MM.1S (cell line): ENCODE measurements at regions not wholly inside any gene's neighbourhood (a gene's known extent, or its start where the extent isn't known, plus 50 kb on each side); places are given as distances from the start of the nearest gene placed in this dataset.

Experiments used
- DNase-seq: peaks from one replicate; pipeline ENCODE4 v3.0.0-alpha.2; 2015
- H2AFZ ChIP-seq: fragments of 300-600 bp; sonication (generic); 2 replicates; pipeline ENCODE4 v1.6.0; 2016; ENCODE audit warnings: antibody characterized with exemption, low read length
- H3F3A ChIP-seq: fragments of 300-600 bp; sonication (generic); 2 replicates; pipeline ENCODE4 v1.6.1; 2016; ENCODE audit warnings: mild to moderate bottlenecking, antibody characterized with exemption, low read length, moderate library complexity, mixed read lengths; ENCODE audit not compliant: insufficient read depth
- H3K27ac ChIP-seq: fragments of 300-600 bp; sonication (generic); 2 replicates; pipeline ENCODE4 v1.5.1; 2016; ENCODE audit warnings: mild to moderate bottlenecking, low read length
- H3K27me3 ChIP-seq: fragments of 300-600 bp; sonication (generic); replicated peaks from 2 replicates; pipeline ENCODE4 v1.6.0; 2016; ENCODE audit warnings: low read length; ENCODE audit not compliant: insufficient read depth
- H3K36me3 ChIP-seq: fragments of 300-600 bp; sonication (generic); replicated peaks from 2 replicates; pipeline ENCODE4 v1.6.1; 2016; ENCODE audit warnings: mild to moderate bottlenecking, low read length, mixed read lengths; ENCODE audit not compliant: insufficient read depth
- H3K4me1 ChIP-seq: fragments of 300-600 bp; sonication (generic); 2 replicates; pipeline ENCODE4 v1.6.1; 2016; ENCODE audit warnings: low read length, mixed read lengths
- H3K4me2 ChIP-seq: fragments of 300-600 bp; sonication (generic); 2 replicates; pipeline ENCODE4 v1.6.0; 2016; ENCODE audit warnings: low read depth, low read length
- H3K4me3 ChIP-seq: fragments of 300-600 bp; sonication (generic); 2 replicates; pipeline ENCODE4 v1.5.1; 2016; ENCODE audit warnings: low read length, mixed read lengths
- H3K79me2 ChIP-seq: fragments of 300-600 bp; sonication (generic); 2 replicates; pipeline ENCODE4 v1.6.1; 2016; ENCODE audit warnings: mixed run types, low read length, mixed read lengths
- H3K9ac ChIP-seq: fragments of 300-600 bp; sonication (generic); 2 replicates; pipeline ENCODE4 v1.6.1; 2016; ENCODE audit warnings: low read length, mixed read lengths
- H3K9me2 ChIP-seq: fragments of 300-600 bp; sonication (generic); replicated peaks from 2 replicates; pipeline ENCODE4 v1.6.1; 2016; ENCODE audit warnings: mild to moderate bottlenecking, low read length, mixed read lengths; ENCODE audit not compliant: insufficient read depth
- H3K9me3 ChIP-seq: fragments of 300-600 bp; sonication (generic); replicated peaks from 2 replicates; pipeline ENCODE4 v1.6.1; 2016; ENCODE audit warnings: mild to moderate bottlenecking, low read length, mixed read lengths; ENCODE audit not compliant: insufficient read depth
- H4K20me1 ChIP-seq: fragments of 300-600 bp; sonication (generic); 2 replicates; pipeline ENCODE4 v1.6.1; 2016; ENCODE audit warnings: mild to moderate bottlenecking, low read length, moderate library complexity, mixed read lengths; ENCODE audit not compliant: insufficient read depth
- CTCF ChIP-seq: fragments of 300-600 bp; sonication (generic); IDR thresholded peaks from 2 replicates; pipeline ENCODE4 v1.5.1; 2016; ENCODE audit warnings: antibody characterized with exemption, low read length, mixed read lengths
- EZH2 ChIP-seq: fragments of 300-600 bp; sonication (generic); optimal IDR thresholded peaks from 2 replicates; pipeline ENCODE3; 2017; ENCODE audit warnings: low read depth, mild to moderate bottlenecking, antibody characterized with exemption, low read length, mixed read lengths
- EZH2phosphoT487 ChIP-seq: fragments of 300-600 bp; sonication (generic); IDR thresholded peaks from 2 replicates; pipeline ENCODE4 v1.6.1; 2018; ENCODE audit warnings: antibody characterized with exemption, low read length

- H3K4me1 ChIP-seq: no peaks in the 10 kb centered on the region
- no peaks in the 10 kb centered on the region for H3K27me3 ChIP-seq
- H3K9me3 ChIP-seq: no peaks in the 10 kb centered on the region
- no peaks in the 10 kb centered on the region for H3F3A ChIP-seq
- no peak overlapping the region for H3K9ac ChIP-seq
- no peaks in the 10 kb centered on the region for H3K36me3 ChIP-seq
- DNase-seq: no peak
- H2AFZ ChIP-seq: no peak overlapping the region
- H3K4me3 ChIP-seq: no peak overlapping the region
- no peaks in the 10 kb centered on the region for H3K9me2 ChIP-seq
- H3K4me2 ChIP-seq: no peak overlapping the region
- no peak overlapping the region for H3K27ac ChIP-seq
- H4K20me1 ChIP-seq: no peaks in the 10 kb centered on the region
- no peaks in the 10 kb centered on the region for H3K79me2 ChIP-seq
- TF ChIP-seq CTCF (no peak), EZH2 (no peak), EZH2phosphoT487 (no peak)
Measured at GRCh38 chr21:27743971-27744564, 777.2 kb upstream of the ADAMTS5 start.

GRCh38 chr21:27741736-27742135 is 774.8 kb upstream of the ADAMTS5 start:
- no peaks in the 10 kb centered on the region for H3K4me1 ChIP-seq
- no peak for DNase-seq
- H4K20me1 ChIP-seq: no peaks in the 10 kb centered on the region
- H3K9me3 ChIP-seq: no peaks in the 10 kb centered on the region
- TF ChIP-seq EZH2 (no peak), EZH2phosphoT487 (no peak), CTCF (no peak)
- no peaks in the 10 kb centered on the region for H3K36me3 ChIP-seq
- H3K9me2 ChIP-seq: no peaks in the 10 kb centered on the region
- no peak overlapping the region for H3K9ac ChIP-seq
- no peak overlapping the region for H3K4me3 ChIP-seq
- no peaks in the 10 kb centered on the region for H3F3A ChIP-seq
- H3K27me3 ChIP-seq: no peaks in the 10 kb centered on the region
- no peak overlapping the region for H3K4me2 ChIP-seq
- H3K27ac ChIP-seq: no peak overlapping the region
- H2AFZ ChIP-seq: no peak overlapping the region
- no peaks in the 10 kb centered on the region for H3K79me2 ChIP-seq

- no peaks in the 10 kb centered on the region for H3K9me2 ChIP-seq
- no peaks in the 10 kb centered on the region for H4K20me1 ChIP-seq
- H2AFZ ChIP-seq: no peak overlapping the region
- no peak overlapping the region for H3K4me3 ChIP-seq
- no peaks in the 10 kb centered on the region for H3K4me1 ChIP-seq
- no peaks in the 10 kb centered on the region for H3K36me3 ChIP-seq
- no peaks in the 10 kb centered on the region for H3K79me2 ChIP-seq
- H3F3A ChIP-seq: no peaks in the 10 kb centered on the region
- no peak for DNase-seq
- no peak for TF ChIP-seq EZH2phosphoT487
- TF ChIP-seq EZH2: no peak
- no peak for TF ChIP-seq CTCF
- no peak overlapping the region for H3K4me2 ChIP-seq
- no peak overlapping the region for H3K9ac ChIP-seq
- H3K27me3 ChIP-seq: no peaks in the 10 kb centered on the region
- H3K9me3 ChIP-seq: no peaks in the 10 kb centered on the region
- no peak overlapping the region for H3K27ac ChIP-seq
Measured at GRCh38 chr21:27740084-27740483, 773.2 kb upstream of the ADAMTS5 start.
